ENCODE measurements at regions not wholly inside any gene's neighbourhood (a gene's known extent, or its start where the extent isn't known, plus 50 kb on each side); places are given as distances from the start of the nearest gene placed in this dataset.
"Not testable (repeated sequence)": the region's sequence is repeated elsewhere in the genome, so short reads cannot be mapped to it uniquely, and the experiment has no call there.

- DNase-seq (ENCODE audit: low read depth in 4 of 4, low spot score in 3 of 4), result no peak
Measured at GRCh38 chr7:19317461-19317860, 172.2 kb upstream of the FERD3L start.

DNA sequence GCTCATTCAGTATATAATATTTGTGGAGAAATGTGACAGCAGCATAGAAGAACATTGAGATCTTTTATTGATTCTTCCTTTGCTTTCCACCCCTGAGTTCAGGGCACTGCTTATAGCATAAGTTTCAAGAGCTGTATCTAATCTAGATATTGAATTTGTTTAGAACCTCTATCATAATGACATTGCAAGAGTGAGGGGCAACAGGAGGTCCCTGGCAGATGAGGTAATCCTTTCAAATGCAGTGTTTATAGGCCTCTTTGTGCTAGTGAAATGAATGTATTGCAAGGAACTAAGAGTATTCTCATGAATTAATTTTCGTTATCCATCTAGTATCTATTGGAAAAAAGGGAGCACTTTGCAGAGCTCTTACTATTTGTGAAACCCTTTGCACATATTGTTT, 167.2 kb upstream of the FERD3L start:
- DNase-seq (ENCODE audit: low read depth in 4 of 4, low spot score in 3 of 4), result no peak

- no peak for DNase-seq (ENCODE audit: low read depth in 4 of 4, low spot score in 3 of 4)
Measured at GRCh38 chr7:19307554-19307953, 162.3 kb upstream of the FERD3L start.

GRCh38 chr7:19305698-19306097, 160.5 kb upstream of the FERD3L start:
- DNase-seq (ENCODE audit: low read depth in 4 of 4, low spot score in 3 of 4), result no peak

- DNase-seq (ENCODE audit: low read depth in 4 of 4, low spot score in 3 of 4), result no peak
Measured at GRCh38 chr7:19304086-19304485, 158.9 kb upstream of the FERD3L start.

DNA sequence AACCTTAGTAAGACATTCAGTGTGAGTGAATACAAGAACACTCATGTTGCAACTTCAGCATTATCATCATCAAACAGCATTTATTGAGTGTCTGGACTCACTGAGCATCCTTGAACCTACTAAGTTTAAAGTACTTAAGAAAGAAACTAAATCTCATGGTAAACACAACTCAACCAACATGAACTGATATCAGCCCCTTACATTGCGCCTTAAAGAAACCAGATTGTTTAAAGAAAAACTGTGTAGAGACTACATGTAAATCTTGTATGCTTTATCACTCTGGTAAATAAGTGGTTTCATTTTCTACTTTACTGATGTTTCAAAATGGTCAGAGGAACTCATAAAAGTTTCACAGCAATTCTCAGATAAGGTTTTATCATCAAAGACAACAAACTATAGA, 157.5 kb upstream of the FERD3L start:
- DNase-seq (ENCODE audit: low read depth in 4 of 4, low spot score in 3 of 4), result no peak

DNA sequence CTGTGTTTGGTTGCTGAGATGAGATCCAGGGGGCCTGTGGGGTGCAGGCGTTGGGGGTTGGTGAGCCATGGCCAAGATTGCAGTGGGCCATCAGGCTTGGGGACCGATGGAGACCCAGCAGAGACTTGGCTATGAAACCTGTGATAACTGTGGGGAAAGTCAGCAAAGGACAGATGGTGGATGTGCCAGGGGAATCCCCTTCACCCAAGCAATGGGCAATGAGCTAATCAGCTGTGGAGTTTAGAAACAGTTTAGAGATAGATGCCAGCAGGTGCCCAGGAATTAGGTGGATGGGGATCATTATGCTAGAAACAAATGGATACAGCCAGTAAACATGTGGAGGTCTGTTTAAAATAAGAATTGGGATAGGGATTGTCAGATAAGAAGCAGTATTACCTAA, 151.4 kb upstream of the FERD3L start:
- no peak for DNase-seq (ENCODE audit: low read depth in 4 of 4, low spot score in 3 of 4)

GRCh38 chr7:19295376-19295775, 150.2 kb upstream of the FERD3L start:
- no peak for DNase-seq (ENCODE audit: low read depth in 4 of 4, low spot score in 3 of 4)

GRCh38 chr7:19294619-19295018, 149.4 kb upstream of the FERD3L start:
- no peak for DNase-seq (ENCODE audit: low read depth in 4 of 4, low spot score in 3 of 4)

DNA sequence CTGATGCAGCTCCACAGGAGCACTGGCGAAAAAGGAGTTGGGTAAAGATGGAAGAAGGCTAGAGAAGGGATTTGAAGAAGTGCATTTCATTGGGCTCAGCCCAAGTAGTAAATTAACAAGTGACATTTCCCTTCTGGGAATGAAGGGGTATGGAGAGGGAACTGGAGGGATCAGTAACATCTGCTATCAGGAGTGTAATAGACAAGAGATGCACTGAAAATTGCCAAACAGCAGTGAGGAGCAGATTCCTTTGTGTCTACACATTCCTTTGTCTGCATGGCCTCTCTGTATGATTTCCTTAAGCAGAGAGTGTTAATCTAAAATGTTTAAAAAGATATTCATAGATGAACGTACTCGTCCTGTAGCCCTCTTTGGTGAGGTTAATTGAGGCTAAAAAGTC, 148.2 kb upstream of the FERD3L start:
- DNase-seq (ENCODE audit: low read depth in 4 of 4, low spot score in 3 of 4), result no peak

- no peak for DNase-seq (ENCODE audit: low read depth in 4 of 4, low spot score in 3 of 4)
Measured at GRCh38 chr7:19290968-19291367, 145.7 kb upstream of the FERD3L start.

DNA sequence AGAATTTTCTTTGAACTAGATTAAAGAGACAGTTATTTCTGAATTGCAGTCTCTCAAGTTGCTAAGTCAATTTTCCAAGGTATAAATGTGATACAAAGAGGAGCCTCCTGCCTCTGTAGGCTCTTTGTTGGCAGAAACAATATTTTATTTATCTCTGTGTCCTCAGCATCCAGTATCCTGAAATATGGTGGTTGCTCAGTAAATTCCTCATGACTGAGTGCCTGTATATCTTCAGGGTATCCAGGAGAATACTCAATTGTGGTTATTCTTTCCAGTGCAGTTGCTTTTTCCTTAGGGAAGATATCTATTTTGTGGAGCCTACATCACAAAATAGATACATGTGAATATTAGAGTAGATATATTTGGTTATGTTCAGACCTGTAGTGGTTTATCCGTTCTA, 144.8 kb upstream of the FERD3L start:
- no peak for DNase-seq (ENCODE audit: low read depth in 4 of 4, low spot score in 3 of 4)

DNA sequence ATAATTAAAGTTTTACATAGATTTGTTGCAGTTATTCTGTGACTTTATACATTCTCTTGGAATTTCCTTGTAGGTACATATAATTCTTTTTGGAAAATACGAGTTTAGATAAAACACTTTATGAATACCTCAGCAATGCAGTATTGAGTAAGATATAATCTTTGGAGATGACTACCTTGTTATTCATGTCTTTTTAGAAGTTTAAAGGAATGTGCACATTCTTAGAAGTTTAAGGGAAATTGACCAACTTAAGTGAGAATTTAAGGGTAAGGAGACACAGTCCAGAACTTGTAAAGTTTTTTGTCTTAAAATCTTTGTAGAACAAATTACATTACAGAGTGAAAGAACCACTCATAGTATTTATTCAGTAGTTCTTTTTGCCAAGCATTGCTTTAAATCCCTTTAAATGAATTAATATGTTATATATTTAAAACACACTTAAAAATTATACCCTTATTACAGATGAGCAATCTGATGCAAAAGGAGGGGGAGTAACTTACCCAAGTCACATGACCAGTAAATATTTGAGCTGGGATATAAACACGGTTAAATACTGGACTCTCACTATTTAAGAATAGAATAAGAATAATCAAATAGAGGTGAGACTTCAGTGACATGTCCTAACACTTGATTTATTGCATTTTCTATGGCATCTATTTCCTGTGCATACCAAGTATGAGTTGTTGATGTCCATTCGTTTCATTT, 139.5 kb upstream of the FERD3L start:
- no peak for DNase-seq (ENCODE audit: low read depth in 4 of 4, low spot score in 3 of 4)

- DNase-seq (ENCODE audit: low read depth in 4 of 4, low spot score in 3 of 4), result no peak
Measured at GRCh38 chr7:19284136-19284535, 138.9 kb upstream of the FERD3L start.

- DNase-seq (ENCODE audit: low read depth in 4 of 4, low spot score in 3 of 4), result no peak
Measured at GRCh38 chr7:19275000-19275399, 129.8 kb upstream of the FERD3L start.

DNA sequence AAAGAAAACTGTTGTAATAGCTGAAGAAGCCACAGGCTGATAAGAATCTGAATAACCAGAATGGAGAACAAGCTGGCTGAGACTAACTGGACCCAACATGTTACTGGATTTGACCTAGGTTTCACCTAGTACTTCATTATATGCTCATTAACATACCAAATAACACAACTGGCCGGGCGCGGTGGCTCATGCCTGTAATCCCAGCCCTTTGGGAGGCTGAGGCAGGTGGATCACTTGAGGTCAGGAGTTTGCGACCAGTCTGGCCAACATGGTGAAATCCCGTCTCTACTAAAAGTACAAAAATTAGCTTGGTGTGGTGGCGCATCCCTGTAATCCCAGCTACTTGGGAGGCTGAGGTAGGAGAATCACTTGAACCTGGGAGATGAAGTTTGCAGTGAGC, 127.1 kb upstream of the FERD3L start:
- not testable (repeated sequence) for DNase-seq (ENCODE audit: low read depth in 4 of 4, low spot score in 3 of 4)

DNA sequence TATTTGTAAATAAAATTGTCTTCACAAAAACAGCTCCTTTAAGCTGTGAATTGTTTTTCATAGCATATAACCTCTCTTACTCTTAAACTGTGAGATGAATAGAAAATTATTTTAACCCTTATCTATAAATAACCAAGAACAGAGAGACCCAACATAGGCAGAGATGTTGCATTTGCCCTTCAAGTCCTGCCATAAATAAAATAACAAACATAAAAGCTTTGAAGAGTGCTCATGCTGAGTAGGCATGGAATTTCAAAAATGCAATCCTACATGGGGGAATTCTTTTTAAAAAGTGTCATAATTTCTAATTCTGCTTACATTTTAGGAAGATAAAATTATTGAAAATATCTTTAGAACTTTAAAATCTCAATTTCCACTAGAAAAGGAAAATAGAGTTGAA, 124.1 kb upstream of the FERD3L start:
- no peak for DNase-seq (ENCODE audit: low read depth in 4 of 4, low spot score in 3 of 4)

DNA sequence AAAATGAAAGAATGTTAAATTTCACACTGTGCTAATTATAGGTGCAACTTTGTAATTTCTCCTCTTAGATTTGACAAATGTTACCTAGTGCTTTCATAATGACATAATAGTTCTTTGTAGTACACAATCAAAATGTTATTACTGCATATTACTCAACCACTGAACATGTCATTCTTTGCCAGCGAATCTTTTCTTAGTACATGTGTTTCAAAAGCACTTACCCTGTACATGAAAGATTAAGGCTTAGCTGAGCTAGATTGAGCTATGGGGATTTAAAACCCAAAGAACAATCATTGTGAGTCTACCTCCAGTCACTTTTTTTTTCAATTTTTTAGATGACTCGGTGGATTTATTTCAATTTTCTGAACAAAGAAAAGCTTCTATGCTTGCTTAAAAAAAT, 123.5 kb upstream of the FERD3L start:
- DNase-seq (ENCODE audit: low read depth in 4 of 4, low spot score in 3 of 4), result no peak

DNA sequence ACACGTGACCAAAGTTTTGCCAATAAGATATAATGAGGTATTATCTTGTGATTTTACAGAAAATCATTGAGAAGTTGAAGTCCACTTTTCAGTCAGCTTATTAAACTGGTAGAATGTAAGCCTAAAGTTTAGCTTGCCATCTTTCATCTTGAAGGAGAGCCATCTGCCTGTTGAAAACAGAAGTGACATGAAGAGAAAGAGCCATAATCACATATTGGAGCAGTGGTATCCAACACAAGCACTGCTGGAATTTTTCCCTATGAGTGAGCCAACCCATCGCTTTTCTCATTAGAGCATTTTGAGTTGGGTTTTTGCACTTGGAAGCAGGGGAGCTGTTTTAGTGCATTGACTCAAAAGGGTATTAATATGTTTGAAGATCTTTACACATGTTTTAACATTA, 117.6 kb upstream of the FERD3L start:
- no peak for DNase-seq (ENCODE audit: low read depth in 4 of 4, low spot score in 3 of 4)

DNA sequence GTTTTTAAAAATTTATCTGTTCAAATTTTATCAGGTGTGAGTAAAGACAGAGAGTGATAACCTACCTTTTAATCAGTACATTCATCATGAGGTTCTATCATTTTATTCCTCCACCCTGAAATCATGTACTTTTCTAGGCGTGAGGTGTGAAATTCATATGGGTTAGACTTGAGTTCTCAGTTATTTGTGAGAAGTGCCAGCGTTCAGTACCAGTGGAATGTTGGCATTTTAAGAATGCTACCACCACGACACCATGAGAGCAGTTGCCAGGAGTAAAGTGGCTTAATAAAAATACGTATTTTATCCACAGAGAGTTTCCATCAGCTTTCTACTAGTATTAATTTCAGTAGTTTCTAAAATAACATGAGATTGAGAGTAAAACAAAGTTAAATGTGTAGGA, 104.1 kb upstream of the FERD3L start:
- DNase-seq (ENCODE audit: low read depth in 4 of 4, low spot score in 3 of 4), result no peak

GRCh38 chr7:19248681-19249080, 103.5 kb upstream of the FERD3L start:
- no peak for DNase-seq (ENCODE audit: low read depth in 4 of 4, low spot score in 3 of 4)

- DNase-seq (ENCODE audit: low read depth in 4 of 4, low spot score in 3 of 4), result no peak
Measured at GRCh38 chr7:19248115-19248514, 102.9 kb upstream of the FERD3L start.

DNA sequence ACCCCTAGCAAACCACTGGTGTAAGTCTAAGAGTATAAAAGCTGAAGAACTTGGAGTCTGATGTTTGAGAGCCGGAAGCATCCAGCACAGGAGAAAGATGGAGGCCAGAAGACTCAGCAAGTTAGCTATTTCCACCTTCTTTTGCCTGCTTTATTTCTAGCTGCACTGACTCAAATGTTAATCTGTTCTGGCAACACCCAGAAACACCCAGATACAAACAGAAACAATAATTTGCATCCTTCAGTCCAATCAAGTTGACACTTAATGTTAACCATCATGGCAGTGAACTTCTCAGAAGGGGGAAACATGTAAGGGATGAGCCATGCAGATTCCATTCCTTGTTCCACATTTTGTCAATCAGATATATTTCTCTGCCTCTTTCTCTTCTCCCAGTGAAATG, 101.8 kb upstream of the FERD3L start:
- DNase-seq (ENCODE audit: low read depth in 4 of 4, low spot score in 3 of 4), result no peak
